PC-3 (cell line): ENCODE measurements at regions not wholly inside any gene's neighbourhood (a gene's known extent, or its start where the extent isn't known, plus 50 kb on each side); places are given as distances from the start of the nearest gene placed in this dataset.

ENCODE experiments used
- CTCF ChIP-seq: fragments of 300-600 bp; sonication (generic); conservative IDR thresholded peaks from 2 replicates; pipeline ENCODE4 v1.5.1; 2017; ENCODE audit warnings: antibody characterized with exemption, low read depth, mild to moderate bottlenecking, low read length
- EZH2phosphoT487 ChIP-seq: fragments of 300-600 bp; sonication (generic); IDR thresholded peaks from 2 replicates; pipeline ENCODE4 v1.6.1; 2018; ENCODE audit warnings: mild to moderate bottlenecking, antibody characterized with exemption, low read length, borderline replicate concordance

- TF ChIP-seq CTCF (no peak), EZH2phosphoT487 (no peak)
These were observed 65.8 kb upstream of the RIOK3 start for GRCh38 chr18:23387265-23387664.
